ENCODE measurements at regions not wholly inside any gene's neighbourhood (a gene's known extent, or its start where the extent isn't known, plus 50 kb on each side); places are given as distances from the start of the nearest gene placed in this dataset.

DNA sequence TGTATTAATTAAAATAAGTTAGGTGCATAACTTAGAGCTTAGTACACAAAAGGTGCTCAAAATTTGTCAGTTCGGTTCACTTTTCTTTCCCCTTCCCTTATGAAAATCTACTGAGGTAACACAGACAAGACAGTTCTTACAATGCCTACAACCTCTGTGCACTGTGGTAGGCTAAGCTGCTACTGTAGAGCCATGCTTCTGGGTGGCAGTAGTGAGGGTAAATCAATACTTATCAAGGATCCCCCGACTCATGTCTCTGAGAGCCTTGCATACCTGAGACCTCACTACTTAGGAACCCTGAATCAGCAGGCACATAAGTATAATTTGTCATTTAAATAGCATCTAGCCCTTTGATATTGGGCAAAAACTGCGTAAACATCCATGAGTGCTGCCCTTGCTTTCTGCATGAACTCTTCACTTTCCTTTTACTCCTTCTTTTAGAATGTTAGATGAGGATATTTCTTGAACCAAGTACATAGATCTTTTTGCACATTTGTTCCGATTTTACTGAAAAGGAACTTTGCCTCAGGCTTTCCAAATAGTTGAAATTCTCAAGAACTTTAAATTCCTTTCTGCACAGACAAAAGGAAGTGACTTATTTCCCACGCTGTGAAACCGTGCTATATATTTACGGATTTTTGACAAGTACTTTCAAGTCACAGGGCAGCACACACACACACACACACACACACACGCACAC, 234.4 kb downstream of the TRIB2 start:
- TF ChIP-seq POLR2AphosphoS5 (IDR thresholded peaks at IDR 0.05; ENCODE audit: low read depth, low read length) (no peak), POLR2A (IDR thresholded peaks at IDR 0.05; ENCODE audit: low read depth, low read length) (no peak), SPI1 (IDR thresholded peaks at IDR 0.05; ENCODE audit: low read depth, low read length) (no peak), TAF1 (IDR thresholded peaks at IDR 0.05; ENCODE audit: low read depth, low read length) (no peak)
